ENCODE measurements at regions not wholly inside any gene's neighbourhood (a gene's known extent, or its start where the extent isn't known, plus 50 kb on each side); places are given as distances from the start of the nearest gene placed in this dataset.

DNA sequence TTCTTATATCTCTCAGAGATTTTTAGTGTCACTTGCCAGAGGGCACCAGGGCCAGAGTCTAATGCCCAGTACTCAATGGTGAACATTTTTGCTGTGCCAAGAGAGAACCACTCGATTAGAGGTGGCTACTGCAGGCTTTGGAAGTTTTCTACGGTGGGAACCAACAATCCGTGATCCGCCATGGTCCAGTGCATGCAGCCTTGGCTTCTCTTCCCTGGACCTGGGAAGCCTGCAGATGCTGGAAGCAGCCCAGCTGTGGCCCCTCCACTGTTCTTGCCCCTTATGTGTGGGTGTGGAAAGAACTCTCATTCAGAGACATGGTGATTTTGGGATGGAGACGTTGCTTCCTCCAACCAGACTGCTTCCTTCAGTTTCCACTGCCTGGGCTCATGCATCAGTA is 224.2 kb downstream of the TSHZ3 start:
- no peak for TF ChIP-seq CTCF (IDR thresholded peaks at IDR 0.05)
- TF ChIP-seq POLR2A (IDR thresholded peaks at IDR 0.05) = no peak

Data from adrenal gland (tissue), 5 donors.